SJSA1 (cell line): ENCODE measurements at regions not wholly inside any gene's neighbourhood (a gene's known extent, or its start where the extent isn't known, plus 50 kb on each side); places are given as distances from the start of the nearest gene placed in this dataset.
"Not testable (repeated sequence)": the region's sequence is repeated elsewhere in the genome, so short reads cannot be mapped to it uniquely, and the experiment has no call there.

Experiments
- DNase-seq, 2 experiments: peaks; one replicate each; pipeline ENCODE4 v3.0.0-alpha.2; 2015 to 2020; ENCODE audit warnings: low spot score in 2 of 2, low read depth in 1 of 2
- H3K27ac ChIP-seq: fragments of 250-450 bp; sonication (Bioruptor Pico); 2 replicates; pipeline ENCODE4 v1.5.1; 2020; ENCODE audit warnings: mild to moderate bottlenecking, moderate library complexity
- H3K27me3 ChIP-seq: fragments of 250-450 bp; sonication (Bioruptor Pico); replicated peaks from 2 replicates; pipeline ENCODE4 v1.5.1; 2020; ENCODE audit warnings: mild to moderate bottlenecking, moderate library complexity
- H3K36me3 ChIP-seq: fragments of 250-450 bp; sonication (Bioruptor Pico); 2 replicates; pipeline ENCODE4 v1.5.1; 2020; ENCODE audit warnings: mild to moderate bottlenecking
- H3K4me1 ChIP-seq: fragments of 250-450 bp; sonication (Bioruptor Pico); replicated peaks from 2 replicates; pipeline ENCODE4 v1.6.1; 2021; ENCODE audit warnings: mild to moderate bottlenecking
- H3K4me3 ChIP-seq: fragments of 250-450 bp; sonication (Bioruptor Pico); 2 replicates; pipeline ENCODE4 v1.5.1; 2020; ENCODE audit warnings: mild to moderate bottlenecking
- H3K9me3 ChIP-seq: fragments of 250-450 bp; sonication (Bioruptor Pico); replicated peaks from 2 replicates; pipeline ENCODE4 v1.5.1; 2020; ENCODE audit warnings: mild to moderate bottlenecking

GRCh38 chr6:86459978-86460377 lies 477.4 kb upstream of the HTR1E start:
- no peaks in the 10 kb centered on the region for H3K27me3 ChIP-seq
- no peaks in the 10 kb centered on the region for H3K4me1 ChIP-seq
- no peak for DNase-seq
- no peaks in the 10 kb centered on the region for H3K36me3 ChIP-seq
- no peaks in the 10 kb centered on the region for H3K9me3 ChIP-seq
- H3K27ac ChIP-seq, result no peak overlapping the region
- no peak overlapping the region for H3K4me3 ChIP-seq

GRCh38 chr6:86456821-86457220 lies 480.5 kb upstream of the HTR1E start:
- Histone ChIP-seq H3K27me3 (no peaks in the 10 kb centered on the region), H3K4me3 (no peak overlapping the region), H3K9me3 (no peaks in the 10 kb centered on the region), H3K27ac (no peak overlapping the region), H3K36me3 (no peaks in the 10 kb centered on the region), H3K4me1 (no peaks in the 10 kb centered on the region)
- DNase-seq, result no peak

- Histone ChIP-seq H3K9me3 (no peaks in the 10 kb centered on the region), H3K36me3 (no peaks in the 10 kb centered on the region), H3K4me1 (no peaks in the 10 kb centered on the region), H3K27me3 (no peaks in the 10 kb centered on the region), H3K27ac (no peak overlapping the region), H3K4me3 (no peak overlapping the region)
- no peak for DNase-seq
These were observed 484.1 kb upstream of the HTR1E start for GRCh38 chr6:86453232-86453631.

DNA sequence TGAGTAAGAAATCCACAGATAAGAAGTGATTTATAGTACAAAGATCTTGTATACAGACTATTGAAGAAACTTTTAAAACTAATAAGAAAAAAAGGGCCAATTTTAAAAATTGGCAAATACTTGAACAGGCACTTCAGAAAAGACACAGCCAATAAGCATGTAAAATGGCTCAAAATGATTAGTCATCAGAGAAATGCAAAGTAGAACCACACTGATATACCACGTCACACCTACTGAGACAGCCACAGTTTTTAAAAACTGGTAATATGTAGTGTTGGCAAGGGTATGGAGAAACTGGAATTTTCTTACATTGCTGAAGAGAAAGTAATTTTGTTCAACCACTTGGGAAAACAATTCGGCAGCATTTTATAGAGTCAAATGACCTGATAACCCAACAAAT lies 488.9 kb upstream of the HTR1E start:
- Histone ChIP-seq H3K27me3 (no peaks in the 10 kb centered on the region), H3K4me3 (no peak overlapping the region), H3K4me1 (no peaks in the 10 kb centered on the region), H3K9me3 (no peaks in the 10 kb centered on the region), H3K27ac (no peak overlapping the region), H3K36me3 (no peaks in the 10 kb centered on the region)
- no peak for DNase-seq

- H3K4me3 ChIP-seq, result no peak overlapping the region
- no peaks in the 10 kb centered on the region for H3K27me3 ChIP-seq
- H3K36me3 ChIP-seq, result no peaks in the 10 kb centered on the region
- no peaks in the 10 kb centered on the region for H3K9me3 ChIP-seq
- H3K4me1 ChIP-seq, result no peaks in the 10 kb centered on the region
- no peak overlapping the region for H3K27ac ChIP-seq
- no peak for DNase-seq
These were observed 496.7 kb upstream of the HTR1E start for GRCh38 chr6:86440608-86441007.

- DNase-seq, result no peak
- Histone ChIP-seq H3K27ac (no peak overlapping the region), H3K4me1 (no peaks in the 10 kb centered on the region), H3K27me3 (no peaks in the 10 kb centered on the region; the same call in 1 of the 2 replicates), H3K36me3 (no peaks in the 10 kb centered on the region), H3K4me3 (no peak overlapping the region), H3K9me3 (peaks cover 3% of the 10 kb centered on the region; the same call in 1 of the 2 replicates)
These were observed 513.8 kb upstream of the HTR1E start for GRCh38 chr6:86423571-86423970.

DNA sequence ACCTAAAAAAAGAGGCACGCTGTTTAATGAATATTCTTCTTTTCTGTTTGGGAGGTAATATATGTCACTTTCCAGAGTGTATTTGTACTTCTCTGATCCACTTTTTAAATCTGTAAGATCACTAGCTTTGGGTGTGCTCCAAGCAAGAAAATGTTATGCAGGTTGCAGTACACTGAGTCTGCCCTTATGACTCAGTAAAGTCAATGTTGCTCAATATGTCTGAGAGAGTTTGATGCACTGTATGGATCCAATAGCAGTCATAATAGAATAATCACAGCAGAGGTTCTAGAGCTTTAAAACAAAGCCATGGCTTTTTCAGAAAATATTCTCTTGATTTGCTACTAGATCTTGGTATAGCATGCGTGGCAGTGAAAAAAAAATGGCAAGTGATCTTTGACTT lies 525.3 kb upstream of the HTR1E start:
- Histone ChIP-seq H3K9me3 (no peaks in the 10 kb centered on the region), H3K4me1 (no peaks in the 10 kb centered on the region), H3K36me3 (no peaks in the 10 kb centered on the region), H3K4me3 (no peak overlapping the region), H3K27ac (no peak overlapping the region), H3K27me3 (no peaks in the 10 kb centered on the region)
- no peak for DNase-seq

DNA sequence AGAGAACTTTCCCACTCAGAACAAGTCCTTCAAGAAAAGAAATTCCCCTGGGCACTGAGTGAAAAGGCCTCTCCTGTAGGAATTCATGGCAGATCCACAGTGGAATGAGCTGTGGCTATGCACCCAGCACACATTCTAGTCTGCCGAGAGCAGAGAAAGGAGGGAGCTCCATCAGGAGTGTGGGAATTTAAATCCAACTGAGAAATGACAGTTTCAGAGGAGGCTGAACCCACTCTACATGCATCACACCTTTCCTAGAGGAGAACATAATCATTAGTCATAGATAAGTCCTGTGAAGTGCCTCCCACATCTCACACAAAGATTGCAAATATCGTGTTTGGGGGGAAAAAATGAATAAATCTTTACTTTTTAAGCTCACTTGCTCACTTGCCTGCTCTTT lies 530.2 kb upstream of the HTR1E start:
- Histone ChIP-seq H3K9me3 (no peaks in the 10 kb centered on the region), H3K27ac (no peak overlapping the region), H3K36me3 (no peaks in the 10 kb centered on the region), H3K27me3 (no peaks in the 10 kb centered on the region), H3K4me3 (no peak overlapping the region), H3K4me1 (no peaks in the 10 kb centered on the region)
- no peak for DNase-seq

GRCh38 chr6:86392850-86393249 lies 544.5 kb upstream of the HTR1E start:
- H3K9me3 ChIP-seq, result not testable (repeated sequence)

GRCh38 chr6:86380571-86381125 lies 556.7 kb upstream of the HTR1E start:
- no peak overlapping the region for H3K27ac ChIP-seq
- H3K4me1 ChIP-seq, result no peaks in the 10 kb centered on the region
- no peaks in the 10 kb centered on the region for H3K27me3 ChIP-seq
- no peaks in the 10 kb centered on the region for H3K36me3 ChIP-seq
- no peak for DNase-seq
- H3K9me3 ChIP-seq, result peaks cover 3% of the 10 kb centered on the region; the same call in 1 of the 2 replicates
- no peak overlapping the region for H3K4me3 ChIP-seq

More at GRCh38 chr6:86392850-86393249, 544.5 kb upstream of the HTR1E start:
- not testable (repeated sequence) for H3K36me3 ChIP-seq, H3K27ac ChIP-seq, DNase-seq, H3K27me3 ChIP-seq, H3K4me3 ChIP-seq, H3K4me1 ChIP-seq

- Histone ChIP-seq H3K27ac (no peak overlapping the region), H3K4me3 (no peak overlapping the region), H3K4me1 (no peaks in the 10 kb centered on the region), H3K27me3 (no peaks in the 10 kb centered on the region), H3K36me3 (no peaks in the 10 kb centered on the region), H3K9me3 (no peaks in the 10 kb centered on the region)
- no peak for DNase-seq
These were observed 579.5 kb upstream of the HTR1E start for GRCh38 chr6:86357877-86358276.

DNA sequence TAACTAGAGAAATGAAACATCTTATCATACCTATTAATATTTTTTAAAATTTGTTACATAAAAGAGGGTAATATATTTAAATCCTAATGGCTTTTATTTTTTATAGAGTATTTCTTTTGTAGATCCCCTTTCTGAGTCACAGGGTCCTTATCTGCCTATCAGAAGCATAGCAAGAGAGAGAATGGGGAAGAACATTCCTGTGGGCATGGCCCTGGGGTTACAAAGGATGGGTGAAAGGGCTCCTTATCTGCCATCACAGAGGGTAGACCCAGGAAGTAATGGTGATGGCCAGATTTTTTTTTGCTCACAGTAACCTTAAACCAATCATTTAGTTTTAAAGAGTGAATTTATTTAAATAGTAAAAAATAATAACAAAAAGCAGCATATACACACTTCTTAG lies 582.1 kb upstream of the HTR1E start:
- Histone ChIP-seq H3K27ac (no peak overlapping the region), H3K36me3 (no peaks in the 10 kb centered on the region), H3K4me1 (no peaks in the 10 kb centered on the region), H3K27me3 (no peaks in the 10 kb centered on the region), H3K4me3 (no peak overlapping the region), H3K9me3 (no peaks in the 10 kb centered on the region)
- DNase-seq, result no peak

DNA sequence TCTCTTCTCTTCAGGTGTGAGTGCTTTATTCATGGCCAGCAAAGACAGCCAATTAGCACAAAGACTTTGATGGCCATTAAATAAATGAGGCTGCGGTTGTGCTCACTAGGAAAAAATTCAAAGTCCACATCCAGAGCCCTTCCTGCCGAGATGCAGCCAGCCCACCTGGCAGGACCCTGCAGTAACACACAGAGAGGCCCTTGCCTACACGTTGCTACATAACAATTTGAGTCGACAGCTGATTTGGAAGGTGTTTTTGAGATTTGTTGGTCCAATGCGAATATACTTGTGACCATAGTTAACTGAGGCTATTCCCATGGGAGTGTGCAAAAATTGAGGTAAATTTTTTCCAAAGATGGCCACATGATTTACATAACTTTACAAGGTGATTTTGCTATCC lies 605.4 kb upstream of the HTR1E start:
- Histone ChIP-seq H3K36me3 (no peaks in the 10 kb centered on the region), H3K4me3 (no peak overlapping the region), H3K27ac (no peak overlapping the region), H3K9me3 (no peaks in the 10 kb centered on the region), H3K4me1 (no peaks in the 10 kb centered on the region), H3K27me3 (no peaks in the 10 kb centered on the region)
- DNase-seq, result no peak

DNA sequence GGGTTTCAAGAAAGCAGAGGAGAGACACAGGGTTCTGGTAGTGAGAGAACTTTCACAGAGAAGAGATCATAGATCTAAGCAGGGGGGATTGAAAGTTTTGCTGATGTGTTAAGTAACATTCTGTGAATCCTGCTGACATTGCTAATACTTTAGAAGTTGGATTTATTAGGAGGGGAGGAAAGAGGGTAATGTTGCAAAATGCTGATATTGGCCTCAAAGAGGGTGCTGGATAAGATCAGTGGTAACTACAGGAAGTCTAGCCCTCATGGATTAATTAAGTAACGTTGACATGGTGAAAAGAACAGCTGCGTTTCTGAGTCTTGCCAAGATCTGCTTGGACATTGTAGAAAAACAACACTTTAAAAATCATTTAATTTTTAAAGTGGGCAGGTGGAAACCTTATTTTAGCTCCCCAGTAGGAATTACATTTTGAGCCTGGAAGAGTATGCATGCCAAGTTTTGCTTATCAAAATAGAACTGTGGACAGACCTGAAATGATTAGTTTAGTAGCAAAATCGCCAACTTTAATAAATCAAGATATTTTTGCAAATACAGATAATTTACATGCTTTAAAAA lies 606.0 kb upstream of the HTR1E start:
- no peak for DNase-seq

DNA sequence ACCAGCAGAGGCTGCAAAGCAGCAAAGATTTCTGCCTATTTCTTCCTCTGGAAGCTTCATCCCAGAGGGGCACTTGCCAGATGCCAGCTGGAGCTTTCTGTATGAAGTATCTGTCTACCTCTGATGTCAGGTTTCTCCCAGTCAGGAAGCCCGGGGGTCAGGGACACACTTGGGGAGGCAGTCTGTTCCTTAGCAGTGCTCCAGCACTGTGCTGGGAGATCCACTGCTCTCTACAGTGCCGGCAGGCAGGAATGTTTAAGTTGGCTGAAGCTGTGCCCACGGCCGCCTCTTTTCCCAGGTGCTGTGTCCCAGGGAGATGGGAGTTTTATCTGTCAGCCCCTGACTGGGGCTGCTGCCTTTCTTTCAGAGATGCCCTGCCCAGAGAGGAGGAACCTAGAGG lies 631.1 kb upstream of the HTR1E start:
- no peaks in the 10 kb centered on the region for H3K9me3 ChIP-seq
- H3K4me1 ChIP-seq, result no peaks in the 10 kb centered on the region
- no peak for DNase-seq
- no peaks in the 10 kb centered on the region for H3K27me3 ChIP-seq
- no peak overlapping the region for H3K27ac ChIP-seq
- no peak overlapping the region for H3K4me3 ChIP-seq
- H3K36me3 ChIP-seq, result no peaks in the 10 kb centered on the region

More for the DNA sequence above, 606.0 kb upstream of the HTR1E start:
- no peaks in the 10 kb centered on the region for H3K4me1 ChIP-seq
- no peaks in the 10 kb centered on the region for H3K9me3 ChIP-seq
- H3K27ac ChIP-seq, result no peak overlapping the region
- no peak overlapping the region for H3K4me3 ChIP-seq
- no peaks in the 10 kb centered on the region for H3K36me3 ChIP-seq
- no peaks in the 10 kb centered on the region for H3K27me3 ChIP-seq
